ENCODE measurements at regions not wholly inside any gene's neighbourhood (a gene's known extent, or its start where the extent isn't known, plus 50 kb on each side); places are given as distances from the start of the nearest gene placed in this dataset.

DNA sequence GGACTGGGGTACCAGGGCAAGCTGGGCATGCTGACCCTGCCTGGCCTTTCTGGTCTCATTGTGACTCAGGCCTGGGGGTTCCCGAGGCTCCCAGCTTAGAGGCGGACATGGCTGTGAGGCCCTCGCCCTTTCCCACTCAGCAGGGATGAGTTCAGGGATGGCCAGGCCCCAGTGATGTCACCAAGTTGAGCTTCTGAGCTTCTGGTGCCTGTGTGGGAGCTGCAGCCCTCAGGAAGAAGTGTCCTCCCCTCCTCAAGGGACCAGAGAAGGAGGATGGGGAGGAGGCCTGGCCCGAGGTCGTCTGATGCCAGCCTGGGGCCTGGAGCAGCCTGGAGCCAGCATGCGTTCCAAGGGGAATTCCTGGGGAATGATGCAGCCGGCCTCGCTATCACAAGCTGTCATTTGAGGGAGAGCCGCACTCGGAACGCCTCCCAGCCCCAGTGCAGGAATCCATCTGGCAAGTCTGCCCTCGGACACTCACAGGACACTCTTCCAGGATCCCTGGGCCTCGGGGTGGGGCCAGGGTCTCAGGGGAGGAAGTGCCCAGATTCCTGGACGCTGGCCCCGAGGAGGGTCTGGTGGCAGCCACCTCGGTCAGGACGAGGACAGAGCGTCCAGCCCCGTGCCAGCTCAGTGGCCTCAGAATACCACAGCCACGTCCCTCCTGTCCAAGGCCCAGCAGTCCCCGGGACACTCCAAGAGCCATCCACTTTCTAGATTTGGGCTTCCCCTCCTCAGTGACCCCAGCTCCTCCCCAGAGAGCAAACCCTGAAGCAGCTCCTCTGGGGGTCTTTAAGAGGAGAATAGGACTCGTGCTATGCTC, 61.2 kb upstream of the GPC1 start:
- Histone ChIP-seq H3K27me3 (replicated peaks in 1 of 2; ENCODE audit: control insufficient read depth in 2 of 2, insufficient read depth in 2 of 2, low read length in 1 of 2) (no peaks in the 10 kb centered on the region; a peak in 1 of 4 replicates), H3K9ac (ENCODE audit: control insufficient read depth, insufficient read depth, low read length) (no peak overlapping the region), H4K20me1 (ENCODE audit: control insufficient read depth, insufficient read depth) (no peaks in the 10 kb centered on the region), H3K27ac (ENCODE audit: control insufficient read depth, insufficient read depth) (no peak overlapping the region), H3K36me3 (ENCODE audit: control insufficient read depth in 2 of 2, insufficient read depth in 2 of 2, low read length in 1 of 2) (no peaks in the 10 kb centered on the region), H2AFZ (ENCODE audit: control insufficient read depth, low read depth, low read length) (no peak overlapping the region), H3K9me3 (replicated peaks; ENCODE audit: control insufficient read depth, insufficient read depth, low read length) (no peaks in the 10 kb centered on the region), H3K4me1 (ENCODE audit: control insufficient read depth, insufficient read depth, low read length) (no peaks in the 10 kb centered on the region), H3K4me3 (no peak overlapping the region), H3K4me2 (ENCODE audit: control insufficient read depth, insufficient read depth) (no peak overlapping the region), H3K79me2 (ENCODE audit: control insufficient read depth, insufficient read depth, low read length) (no peaks in the 10 kb centered on the region)
- BruUV-seq (replicated peaks), result no TSS peak
- DNase-seq (ENCODE audit: low read depth, low spot score) (no peak), ATAC-seq (no peak), FAIRE-seq (no peak)
- ChIA-PET POLR2A (no interaction called here), CTCF (no interaction called here), SMC1A (ENCODE audit: uncharacterized antibody, unreplicated experiment) (no interaction called here), RAD21 (ENCODE audit: unreplicated experiment) (no interaction called here)
- no peak for TF ChIP-seq PAX8 (IDR thresholded peaks at IDR 0.05)
- no peak for TF ChIP-seq CEBPB (IDR thresholded peaks at IDR 0.05; ENCODE audit: borderline replicate concordance in 1 of 2, low read depth in 2 of 2, low read length in 2 of 2)
- TF ChIP-seq NFIC (IDR thresholded peaks at IDR 0.05; ENCODE audit: low read depth, low read length), result no peak
- no peak for TF ChIP-seq ASH2L (IDR thresholded peaks at IDR 0.05; ENCODE audit: borderline replicate concordance, low read depth)
- in situ Hi-C loops (cut with MboI), result no loop called here
- 29% methylated on average over 20 of the region's 22 CpGs for WGBS (ENCODE audit: insufficient coverage, insufficient replicate concordance, low lambda C conversion rate, missing lambda C conversion rate)
- intact Hi-C loops (cut with micrococcal nuclease; ENCODE audit: unreplicated experiment), result no loop called here

- FAIRE-seq (no peak), ATAC-seq (no peak), DNase-seq (ENCODE audit: low read depth, low spot score) (no peak)
- ChIA-PET POLR2A (no interaction called here), SMC1A (ENCODE audit: uncharacterized antibody, unreplicated experiment) (no interaction called here), RAD21 (ENCODE audit: unreplicated experiment) (no interaction called here), CTCF (no interaction called here)
- 77% methylated on average over 28 of the region's 28 CpGs for WGBS (ENCODE audit: insufficient coverage, insufficient replicate concordance, low lambda C conversion rate, missing lambda C conversion rate)
- no peaks in the 10 kb centered on the region for H3K79me2 ChIP-seq (ENCODE audit: control insufficient read depth, insufficient read depth, low read length)
- H3K4me3 ChIP-seq, result no peak overlapping the region
- no TSS peak for BruUV-seq (replicated peaks)
- no peaks in the 10 kb centered on the region for H3K9me3 ChIP-seq (replicated peaks; ENCODE audit: control insufficient read depth, insufficient read depth, low read length)
- H3K27me3 ChIP-seq (replicated peaks in 1 of 2; ENCODE audit: control insufficient read depth in 2 of 2, insufficient read depth in 2 of 2, low read length in 1 of 2), result no peaks in the 10 kb centered on the region
- in situ Hi-C loops (cut with MboI), result no loop called here
- no peak overlapping the region for H2AFZ ChIP-seq (ENCODE audit: control insufficient read depth, low read depth, low read length)
- TF ChIP-seq PAX5 (IDR thresholded peaks at IDR 0.05; ENCODE audit: borderline replicate concordance, low read depth, low read length) (no peak), JUNB (IDR thresholded peaks at IDR 0.05) (no peak)
- H3K27ac ChIP-seq (ENCODE audit: control insufficient read depth, insufficient read depth), result no peak overlapping the region
- no peak overlapping the region for H3K9ac ChIP-seq (ENCODE audit: control insufficient read depth, insufficient read depth, low read length)
- H3K4me1 ChIP-seq (ENCODE audit: control insufficient read depth, insufficient read depth, low read length), result no peaks in the 10 kb centered on the region
- intact Hi-C loops (cut with micrococcal nuclease; ENCODE audit: unreplicated experiment), result no loop called here
- H4K20me1 ChIP-seq (ENCODE audit: control insufficient read depth, insufficient read depth), result no peaks in the 10 kb centered on the region
- no peaks in the 10 kb centered on the region for H3K36me3 ChIP-seq (ENCODE audit: control insufficient read depth in 2 of 2, insufficient read depth in 2 of 2, low read length in 1 of 2)
- no peak overlapping the region for H3K4me2 ChIP-seq (ENCODE audit: control insufficient read depth, insufficient read depth)
Observed at GRCh38 chr2:240375024-240375645, 60.3 kb upstream of the GPC1 start.

Data from GM12878 (cell line).